K562 (cell line): ENCODE measurements at regions not wholly inside any gene's neighbourhood (a gene's known extent, or its start where the extent isn't known, plus 50 kb on each side); places are given as distances from the start of the nearest gene placed in this dataset.

Source experiments
- ATAC-seq: fragments of 200-7000 bp; cut with Tn5 transposase; 3 replicates; pipeline ENCODE4 v1.9.1; 2020; ENCODE audit warnings: moderate library complexity
- BruUV-seq: library from RNA; stranded (reverse); fragments of 400-500 nt; replicated peaks from 2 replicates; lab custom pipeline; 2021; lab: Mats Ljungman, UMichigan
- CTCF ChIA-PET: fragments of 300-600 bp; formaldehyde crosslinking; extraction: SDS; loops from one replicate; lab custom pipeline; 2021; ENCODE audit warnings: low intra/inter-chr PET ratio; lab: Yijun Ruan, JAX
- POLR2A ChIA-PET: fragments of 300-600, 350-650 bp; sonication (Branson Sonifier 250); formaldehyde crosslinking; extraction: SDS; loops from one replicate; lab custom pipeline; 2021; ENCODE audit warnings: antibody characterized with exemption, inconsistent platforms; lab: Yijun Ruan, JAX
- DNase-seq, 4 experiments: peaks; one replicate each; pipeline versions ENCODE4 v3.0.0 to v3.0.0-alpha.2; 2011 to 2018; ENCODE audit warnings: low spot score in 3 of 4, mixed read lengths in 3 of 4; ENCODE audit errors: extremely low read depth in 1 of 4
- FAIRE-seq: peaks from 2 replicates; lab custom pipeline; 2011; peaks lifted over from hg19 to GRCh38; lab: Jason Lieb, UNC
- H2AFZ ChIP-seq: 2 replicates; pipeline ENCODE4 v1.6.0; 2011; ENCODE audit warnings: low read depth, low read length, control low read depth, inconsistent platforms
- H3K27ac ChIP-seq: fragments of 200-600 bp; 3 replicates; pipeline ENCODE4 v1.8.0; 2011; ENCODE audit warnings: low read depth, mild to moderate bottlenecking, control low read depth, inconsistent platforms, low read length, moderate library complexity, mixed read lengths; ENCODE audit errors: extremely low read depth
- H3K27me3 ChIP-seq, 2 experiments: fragments of 300-600 bp in 1 of 2; 2 replicates in 1 of 2; 3 replicates in 1 of 2; pipeline versions ENCODE4 v1.6.0 to v1.8.0; 2011; ENCODE audit warnings: inconsistent platforms in 2 of 2, low read length in 2 of 2, mild to moderate bottlenecking in 1 of 2, mixed read lengths in 1 of 2, moderate library complexity in 1 of 2; ENCODE audit not compliant: control insufficient read depth in 2 of 2, insufficient read depth in 2 of 2
- H3K36me3 ChIP-seq: fragments of 300-600 bp; 3 replicates; pipeline ENCODE4 v1.8.0; 2011; ENCODE audit warnings: mild to moderate bottlenecking, low read length, inconsistent platforms; ENCODE audit not compliant: control insufficient read depth, insufficient read depth
- H3K4me1 ChIP-seq, 2 experiments: fragments of 200-600 bp in 1 of 2; replicated peaks in 1 of 2; 2 replicates in 1 of 2; 3 replicates in 1 of 2; pipeline versions ENCODE4 v1.5.1 to v1.8.0; 2011; ENCODE audit warnings: inconsistent platforms in 2 of 2, low read length in 2 of 2, mild to moderate bottlenecking in 1 of 2, mixed read lengths in 1 of 2, moderate library complexity in 1 of 2; ENCODE audit not compliant: control insufficient read depth in 2 of 2, insufficient read depth in 2 of 2
- H3K4me2 ChIP-seq: 2 replicates; pipeline ENCODE4 v1.6.1; 2011; ENCODE audit warnings: low read length, control low read depth, inconsistent platforms, mixed read lengths; ENCODE audit not compliant: insufficient read depth
- H3K4me3 ChIP-seq: fragments of 200-600 bp; sonication (generic), shearing (Covaris generic); 2 replicates; pipeline ENCODE4 v1.5.1; 2016; ENCODE audit warnings: control low read depth, inconsistent platforms
- H3K79me2 ChIP-seq: fragments of 200-600 bp; 3 replicates; pipeline ENCODE4 v1.8.0; 2011; ENCODE audit warnings: low read length, inconsistent platforms; ENCODE audit not compliant: control insufficient read depth, insufficient read depth
- H3K9ac ChIP-seq, 2 experiments: 2 replicates each; pipeline versions ENCODE4 v1.6.0 to v1.6.1; 2011; ENCODE audit warnings: low read depth in 2 of 2, low read length in 2 of 2, control low read depth in 1 of 2, inconsistent platforms in 1 of 2, mild to moderate bottlenecking in 1 of 2, mixed read lengths in 1 of 2; ENCODE audit not compliant: insufficient read depth in 1 of 2
- H3K9me1 ChIP-seq: one replicate; pipeline ENCODE4 v1.6.0; 2011; ENCODE audit warnings: inconsistent platforms, mild to moderate bottlenecking, low read length, moderate library complexity; ENCODE audit not compliant: control insufficient read depth, insufficient read depth
- H3K9me3 ChIP-seq: replicated peaks from 2 replicates; pipeline ENCODE4 v1.5.1; 2011; ENCODE audit warnings: low read depth, low read length, inconsistent platforms; ENCODE audit not compliant: control insufficient read depth, insufficient read depth
- H4K20me1 ChIP-seq: replicated peaks from 2 replicates; pipeline ENCODE4 v1.6.1; 2011; ENCODE audit warnings: low read length, inconsistent platforms, mixed read lengths; ENCODE audit not compliant: control insufficient read depth, insufficient read depth
- BCOR ChIP-seq: fragments of 450-650 bp; IDR thresholded peaks from 2 replicates; pipeline ENCODE4 v1.6.1; 2016
- CREBBP ChIP-seq: IDR thresholded peaks from one replicate; pipeline ENCODE4 v1.6.1; 2012; ENCODE audit warnings: low read depth, mild to moderate bottlenecking, control low read depth, inconsistent platforms, low read length
- MEF2A ChIP-seq: IDR thresholded peaks from 2 replicates; pipeline ENCODE4 v1.6.1; 2011; ENCODE audit warnings: low read depth, mild to moderate bottlenecking, low read length, moderate library complexity; ENCODE audit not compliant: control insufficient read depth
- NFXL1 ChIP-seq: fragments of 450-650 bp; formaldehyde crosslinking; IDR thresholded peaks from 2 replicates; pipeline ENCODE4 v1.4.0; 2021; ENCODE audit warnings: mild to moderate bottlenecking
- RBM25 ChIP-seq: fragments of 200-400 bp; formaldehyde crosslinking; IDR thresholded peaks from 2 replicates; pipeline ENCODE4 v1.6.1; 2018; ENCODE audit warnings: low read length, low read depth, moderate library complexity; ENCODE audit not compliant: severe bottlenecking
- ZFP36 ChIP-seq: fragments of 150-350 bp; IDR thresholded peaks from 2 replicates; pipeline ENCODE4 v1.6.1; 2018; ENCODE audit warnings: low read length, low read depth; ENCODE audit not compliant: partially characterized antibody
- ZNF436 ChIP-seq: fragments of 250-450, 450-650 bp; sonication (Bioruptor Pico); formaldehyde crosslinking; IDR thresholded peaks from 2 replicates; pipeline ENCODE4 v1.7.0; 2020; ENCODE audit warnings: mild to moderate bottlenecking
- WGBS: fragments of 100-300 bp; shearing (Covaris generic); methylation state at CpG from one replicate; pipeline ENCODE4 v1.1.6; 2016; ENCODE audit warnings: low coverage, mixed read lengths; ENCODE audit not compliant: insufficient coverage; ENCODE audit errors: missing lambda C conversion rate; 5-methylcytosine and 5-hydroxymethylcytosine counted together
- in situ Hi-C: fragments of 300-500 bp; cut with MboI; formaldehyde crosslinking; loops from 4 replicates; pipeline ENCODE4 v1.15.0; 2018; ENCODE audit warnings: inconsistent platforms, mixed read lengths
- intact Hi-C: fragments of 100-400 bp; cut with micrococcal nuclease; formaldehyde crosslinking; loops from 2 replicates; pipeline ENCODE4 v1.14.2; 2022

GRCh38 chr7:66539264-66539623 is 89.4 kb upstream of the KCTD7 start:
- ChIA-PET CTCF (no interaction called here), POLR2A (interaction anchor here (0.9 to 1.0 kb wide), 2 partner anchors 21 to 305 kb away, joined by 3 read pairs; no protein-coding TSS in a partner anchor)
- peak; percentile 19 for FAIRE-seq
- DNase-seq = no peak
- WGBS = 78% methylated on average over 3 of the region's 3 CpGs
- H3K9me1 ChIP-seq = no peaks in the 10 kb centered on the region
- H2AFZ ChIP-seq = no peak overlapping the region
- TF ChIP-seq BCOR (peak; percentile 13; the same call in 1 of the 2 replicates), NFXL1 (no peak), ZFP36 (peak; percentile 94), ZNF436 (CRISPR knock-in tag) (peak; percentile 75; the same call in 1 of the 2 replicates), CREBBP (no peak), MEF2A (no peak), RBM25 (peak; percentile 79)
- intact Hi-C loops (loop anchor here (10.0 kb wide), 1 partner anchor 504 kb away; no protein-coding TSS in a partner anchor), in situ Hi-C loops (no loop called here)
- no peaks in the 10 kb centered on the region for H3K27me3 ChIP-seq
- H3K9ac ChIP-seq = peak overlapping the region in 1 of 2 experiments; percentile 14; a peak in 2 of 4 replicates
- ATAC-seq = no peak
- peak overlapping the region; percentile 20; the same call in 1 of the 3 replicates for H3K27ac ChIP-seq
- peaks cover 31% of the 10 kb centered on the region; the same call in 1 of the 2 replicates for H4K20me1 ChIP-seq
- H3K36me3 ChIP-seq = peaks cover 20% of the 10 kb centered on the region
- no peaks in the 10 kb centered on the region for H3K9me3 ChIP-seq
- H3K4me1 ChIP-seq = peaks cover 25 to 47% of the 10 kb centered on the region in 2 experiments; a peak in 4 of 5 replicates
- no peak overlapping the region for H3K4me3 ChIP-seq
- no peaks in the 10 kb centered on the region; the same call in 2 of the 3 replicates for H3K79me2 ChIP-seq
- no TSS peak for BruUV-seq
- no peak overlapping the region for H3K4me2 ChIP-seq
